K562 (cell line): ENCODE measurements at regions not wholly inside any gene's neighbourhood (a gene's known extent, or its start where the extent isn't known, plus 50 kb on each side); places are given as distances from the start of the nearest gene placed in this dataset.

ENCODE experiments used
- ATAC-seq: fragments of 200-7000 bp; cut with Tn5 transposase; 3 replicates; pipeline ENCODE4 v1.9.1; 2020; ENCODE audit warnings: moderate library complexity
- BruUV-seq: library from RNA; stranded (reverse); fragments of 400-500 nt; replicated peaks from 2 replicates; lab custom pipeline; 2021; lab: Mats Ljungman, UMichigan
- CTCF ChIA-PET: fragments of 300-600 bp; formaldehyde crosslinking; extraction: SDS; loops from one replicate; lab custom pipeline; 2021; ENCODE audit warnings: low intra/inter-chr PET ratio; lab: Yijun Ruan, JAX
- POLR2A ChIA-PET: fragments of 300-600, 350-650 bp; sonication (Branson Sonifier 250); formaldehyde crosslinking; extraction: SDS; loops from one replicate; lab custom pipeline; 2021; ENCODE audit warnings: antibody characterized with exemption, inconsistent platforms; lab: Yijun Ruan, JAX
- DNase-seq, 4 experiments: peaks; one replicate each; pipeline versions ENCODE4 v3.0.0 to v3.0.0-alpha.2; 2011 to 2018; ENCODE audit warnings: low spot score in 3 of 4, mixed read lengths in 3 of 4; ENCODE audit errors: extremely low read depth in 1 of 4
- FAIRE-seq: peaks from 2 replicates; lab custom pipeline; 2011; peaks lifted over from hg19 to GRCh38; lab: Jason Lieb, UNC
- H2AFZ ChIP-seq: 2 replicates; pipeline ENCODE4 v1.6.0; 2011; ENCODE audit warnings: low read depth, low read length, control low read depth, inconsistent platforms
- H3K27ac ChIP-seq: fragments of 200-600 bp; 3 replicates; pipeline ENCODE4 v1.8.0; 2011; ENCODE audit warnings: low read depth, mild to moderate bottlenecking, control low read depth, inconsistent platforms, low read length, moderate library complexity, mixed read lengths; ENCODE audit errors: extremely low read depth
- H3K27me3 ChIP-seq, 2 experiments: fragments of 300-600 bp in 1 of 2; 2 replicates in 1 of 2; 3 replicates in 1 of 2; pipeline versions ENCODE4 v1.6.0 to v1.8.0; 2011; ENCODE audit warnings: inconsistent platforms in 2 of 2, low read length in 2 of 2, mild to moderate bottlenecking in 1 of 2, mixed read lengths in 1 of 2, moderate library complexity in 1 of 2; ENCODE audit not compliant: control insufficient read depth in 2 of 2, insufficient read depth in 2 of 2
- H3K36me3 ChIP-seq: fragments of 300-600 bp; 3 replicates; pipeline ENCODE4 v1.8.0; 2011; ENCODE audit warnings: mild to moderate bottlenecking, low read length, inconsistent platforms; ENCODE audit not compliant: control insufficient read depth, insufficient read depth
- H3K4me1 ChIP-seq, 2 experiments: fragments of 200-600 bp in 1 of 2; replicated peaks in 1 of 2; 2 replicates in 1 of 2; 3 replicates in 1 of 2; pipeline versions ENCODE4 v1.5.1 to v1.8.0; 2011; ENCODE audit warnings: inconsistent platforms in 2 of 2, low read length in 2 of 2, mild to moderate bottlenecking in 1 of 2, mixed read lengths in 1 of 2, moderate library complexity in 1 of 2; ENCODE audit not compliant: control insufficient read depth in 2 of 2, insufficient read depth in 2 of 2
- H3K4me2 ChIP-seq: 2 replicates; pipeline ENCODE4 v1.6.1; 2011; ENCODE audit warnings: low read length, control low read depth, inconsistent platforms, mixed read lengths; ENCODE audit not compliant: insufficient read depth
- H3K4me3 ChIP-seq: fragments of 200-600 bp; sonication (generic), shearing (Covaris generic); 2 replicates; pipeline ENCODE4 v1.5.1; 2016; ENCODE audit warnings: control low read depth, inconsistent platforms
- H3K79me2 ChIP-seq: fragments of 200-600 bp; 3 replicates; pipeline ENCODE4 v1.8.0; 2011; ENCODE audit warnings: low read length, inconsistent platforms; ENCODE audit not compliant: control insufficient read depth, insufficient read depth
- H3K9ac ChIP-seq, 2 experiments: 2 replicates each; pipeline versions ENCODE4 v1.6.0 to v1.6.1; 2011; ENCODE audit warnings: low read depth in 2 of 2, low read length in 2 of 2, control low read depth in 1 of 2, inconsistent platforms in 1 of 2, mild to moderate bottlenecking in 1 of 2, mixed read lengths in 1 of 2; ENCODE audit not compliant: insufficient read depth in 1 of 2
- H3K9me1 ChIP-seq: one replicate; pipeline ENCODE4 v1.6.0; 2011; ENCODE audit warnings: inconsistent platforms, mild to moderate bottlenecking, low read length, moderate library complexity; ENCODE audit not compliant: control insufficient read depth, insufficient read depth
- H3K9me3 ChIP-seq: replicated peaks from 2 replicates; pipeline ENCODE4 v1.5.1; 2011; ENCODE audit warnings: low read depth, low read length, inconsistent platforms; ENCODE audit not compliant: control insufficient read depth, insufficient read depth
- H4K20me1 ChIP-seq: replicated peaks from 2 replicates; pipeline ENCODE4 v1.6.1; 2011; ENCODE audit warnings: low read length, inconsistent platforms, mixed read lengths; ENCODE audit not compliant: control insufficient read depth, insufficient read depth
- EWSR1 ChIP-seq: fragments of 450-650 bp; IDR thresholded peaks from 2 replicates; pipeline ENCODE4 v1.6.1; 2018; ENCODE audit warnings: borderline replicate concordance, mild to moderate bottlenecking, low read depth, moderate library complexity; ENCODE audit not compliant: partially characterized antibody
- MAFK ChIP-seq: IDR thresholded peaks from 2 replicates; pipeline ENCODE4 v1.6.1; 2011; ENCODE audit warnings: low read length, improper control_type of control experiment
- NFIC ChIP-seq: fragments of 450-650 bp; IDR thresholded peaks from 2 replicates; pipeline ENCODE4 v1.6.1; 2017; ENCODE audit warnings: mild to moderate bottlenecking, inconsistent platforms
- TSC22D4 ChIP-seq: fragments of 450-650 bp; IDR thresholded peaks from 2 replicates; pipeline ENCODE4 v1.6.1; 2016; ENCODE audit warnings: missing genetic modification characterization, missing biosample characterization, control low read depth
- WGBS: fragments of 100-300 bp; shearing (Covaris generic); methylation state at CpG from one replicate; pipeline ENCODE4 v1.1.6; 2016; ENCODE audit warnings: low coverage, mixed read lengths; ENCODE audit not compliant: insufficient coverage; ENCODE audit errors: missing lambda C conversion rate; 5-methylcytosine and 5-hydroxymethylcytosine counted together
- in situ Hi-C: fragments of 300-500 bp; cut with MboI; formaldehyde crosslinking; loops from 4 replicates; pipeline ENCODE4 v1.15.0; 2018; ENCODE audit warnings: inconsistent platforms, mixed read lengths
- intact Hi-C: fragments of 100-400 bp; cut with micrococcal nuclease; formaldehyde crosslinking; loops from 2 replicates; pipeline ENCODE4 v1.14.2; 2022

- CTCF ChIA-PET = no interaction called here
- no peak for ATAC-seq
- Histone ChIP-seq H3K9ac (no peak overlapping the region), H3K27me3 (no peaks in the 10 kb centered on the region), H3K4me3 (no peak overlapping the region), H3K36me3 (no peaks in the 10 kb centered on the region), H3K9me3 (no peaks in the 10 kb centered on the region), H3K4me1 (no peaks in the 10 kb centered on the region), H2AFZ (no peak overlapping the region)
- no peak for DNase-seq
- FAIRE-seq = no peak
- TF ChIP-seq EWSR1 = no peak
- 0 out of 2 replicates have a peak, but pooled peaks have one; percentile 38 for TF ChIP-seq NFIC
- TF ChIP-seq, all 486 proteins: peak for 1
- POLR2A ChIA-PET = no interaction called here
- Histone ChIP-seq H3K9me1 (no peaks in the 10 kb centered on the region), H3K79me2 (no peaks in the 10 kb centered on the region), H3K4me2 (no peak overlapping the region), H4K20me1 (no peaks in the 10 kb centered on the region), H3K27ac (no peak overlapping the region)
- 0% methylated on average over 4 of the region's 4 CpGs for WGBS
- intact Hi-C loops (no loop called here), in situ Hi-C loops (no loop called here)
- BruUV-seq = no TSS peak
Measured at GRCh38 chr18:67634631-67635338, 118.3 kb upstream of the DSEL start.

GRCh38 chr18:67633939-67634338 lies 117.4 kb upstream of the DSEL start:
- CTCF ChIA-PET = no interaction called here
- in situ Hi-C loops = no loop called here
- H3K27ac ChIP-seq = no peak overlapping the region

More at GRCh38 chr18:67633939-67634338, 117.4 kb upstream of the DSEL start:
- H3K9me3 ChIP-seq = no peaks in the 10 kb centered on the region
- ATAC-seq = no peak
- TF ChIP-seq TSC22D4 (tag) (no peak), MAFK (0 out of 2 replicates have a peak, but pooled peaks have one; percentile 18)
- TF ChIP-seq, all 486 proteins: peak for 1
- H3K9me1 ChIP-seq = no peaks in the 10 kb centered on the region
- 3% methylated on average over 6 of the region's 6 CpGs for WGBS
- FAIRE-seq = no peak
- no TSS peak for BruUV-seq
- intact Hi-C loops = no loop called here
- H4K20me1 ChIP-seq = no peaks in the 10 kb centered on the region
- H3K79me2 ChIP-seq = no peaks in the 10 kb centered on the region
- no peaks in the 10 kb centered on the region for H3K36me3 ChIP-seq
- H3K4me2 ChIP-seq = no peak overlapping the region
- no peak overlapping the region for H3K9ac ChIP-seq
- DNase-seq = no peak
- POLR2A ChIA-PET = no interaction called here
- H2AFZ ChIP-seq = no peak overlapping the region
- no peaks in the 10 kb centered on the region for H3K4me1 ChIP-seq
- H3K4me3 ChIP-seq = no peak overlapping the region
- no peaks in the 10 kb centered on the region for H3K27me3 ChIP-seq
